ENCODE measurements at regions not wholly inside any gene's neighbourhood (a gene's known extent, or its start where the extent isn't known, plus 50 kb on each side); places are given as distances from the start of the nearest gene placed in this dataset.

DNA sequence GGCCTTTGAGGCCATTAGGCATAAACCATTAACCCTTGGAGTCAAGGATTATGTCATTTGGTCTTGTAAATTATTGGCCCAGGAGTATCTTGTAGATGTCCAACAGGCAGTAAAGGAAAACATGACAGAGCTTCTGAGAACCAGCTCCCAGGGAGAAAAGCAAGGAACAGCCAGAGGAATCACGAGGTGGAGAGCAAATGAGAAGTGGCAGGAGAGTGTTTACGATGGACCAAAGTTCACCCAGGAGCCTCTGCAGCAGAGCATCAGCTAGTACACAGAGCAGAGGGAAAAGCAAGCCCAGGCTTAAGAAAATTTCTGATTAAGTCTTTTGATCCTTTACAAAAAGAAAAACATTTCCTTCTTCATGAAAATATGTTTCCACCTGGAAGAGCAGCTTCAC lies 206.2 kb downstream of the NDUFS4 start:
- no peak for TF ChIP-seq POLR2A (IDR thresholded peaks at IDR 0.05; ENCODE audit: low read length)
- no peak for TF ChIP-seq GATA1 (IDR thresholded peaks at IDR 0.05; ENCODE audit: low read depth, low read length)
